NCI-H2196 treated with DMSO at 0.1 percent for 48 hours (cell line): ENCODE measurements at regions not wholly inside any gene's neighbourhood (a gene's known extent, or its start where the extent isn't known, plus 50 kb on each side); places are given as distances from the start of the nearest gene placed in this dataset.

Experiments used
- DNase-seq: peaks from one replicate; lab custom pipeline; 2025; ENCODE audit not compliant: unreplicated experiment; lab: John Stamatoyannopoulos, UW

DNA sequence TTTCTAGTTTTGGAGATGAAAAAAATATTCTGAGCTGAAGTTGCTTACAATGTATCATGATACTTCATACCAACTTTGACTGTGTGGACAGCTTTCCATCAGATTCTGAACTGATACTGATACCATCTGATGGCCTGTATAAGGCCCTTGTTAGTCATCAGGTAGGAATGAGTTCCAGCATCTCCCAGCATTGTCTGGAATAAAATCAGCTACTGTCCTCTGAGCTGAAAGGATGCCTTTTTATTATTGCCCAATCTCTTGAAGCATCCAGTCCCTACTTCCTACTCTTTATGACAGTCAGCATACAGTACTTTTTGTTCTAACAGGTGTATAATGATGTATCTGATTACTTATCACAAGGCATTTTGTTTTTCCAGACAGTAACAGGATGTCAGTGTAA lies 70.6 kb upstream of the EYA4 start:
- DNase-seq = no peak

DNA sequence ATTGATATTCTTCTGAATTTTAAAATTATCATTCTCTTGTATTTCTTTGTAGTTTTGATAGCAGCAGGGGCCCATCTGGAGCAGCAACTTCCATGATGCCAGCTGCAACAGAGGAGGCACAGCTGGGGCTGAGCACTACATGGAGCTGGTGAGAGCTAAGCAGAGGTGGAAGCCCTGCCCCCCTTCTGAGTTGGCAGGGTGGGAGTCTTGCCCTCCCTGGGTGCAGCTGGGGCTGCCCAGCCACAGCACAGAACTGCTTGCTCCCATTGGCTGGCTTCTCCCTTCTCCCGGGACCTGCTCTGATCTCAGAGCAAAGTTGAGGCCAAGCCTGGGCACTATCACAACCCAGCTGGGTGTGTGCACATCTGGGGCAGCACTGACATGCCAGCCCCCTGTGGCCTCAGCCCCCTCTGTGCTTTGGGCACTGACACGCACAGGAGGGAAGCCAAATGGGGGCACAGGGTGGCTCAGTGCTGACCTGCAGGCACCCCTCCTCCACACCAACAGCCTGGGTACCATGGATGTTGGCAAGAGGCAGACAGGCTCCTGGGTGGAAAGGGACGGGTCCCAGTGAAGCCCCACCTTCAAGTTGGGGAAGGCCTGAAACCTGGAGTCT lies 69.1 kb upstream of the EYA4 start:
- no peak for DNase-seq

DNA sequence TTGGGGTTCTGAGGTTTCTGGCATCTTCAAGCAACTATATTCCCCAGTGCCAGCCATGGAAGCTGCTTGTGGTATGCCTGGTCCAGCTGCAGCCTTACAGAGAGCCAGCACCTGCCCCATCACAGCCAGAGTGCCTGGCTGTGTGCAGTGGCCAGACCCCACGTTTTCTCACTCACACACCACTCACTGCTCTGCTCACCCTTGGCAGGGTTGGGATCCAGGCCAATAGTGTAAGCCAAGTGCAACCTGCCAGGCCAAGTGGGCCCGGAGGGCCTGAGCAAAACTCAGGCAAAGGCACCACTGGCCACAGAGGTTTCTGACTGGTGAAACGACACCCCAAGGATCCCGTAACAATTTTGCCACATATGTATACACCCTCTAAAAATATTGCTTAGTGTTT lies 67.9 kb upstream of the EYA4 start:
- DNase-seq = no peak

DNA sequence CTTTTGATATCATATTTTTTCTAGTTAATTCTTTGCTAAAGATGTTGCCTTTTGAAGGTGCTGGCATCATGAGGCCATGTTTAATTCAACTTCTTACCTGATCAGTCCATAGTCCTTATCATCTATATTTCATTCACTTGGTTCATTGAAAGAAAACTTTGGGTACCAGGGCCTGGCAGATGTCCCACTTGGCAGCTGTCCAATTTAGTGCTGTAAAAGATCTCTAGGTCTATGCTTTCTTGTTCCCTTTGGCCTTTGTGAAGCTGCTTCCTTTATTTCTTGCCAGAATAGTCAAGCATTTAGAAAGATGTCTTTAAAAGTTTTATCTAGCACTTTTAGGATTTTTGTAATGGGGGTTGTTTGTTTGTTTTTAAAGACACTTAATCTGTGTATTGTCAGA lies 61.7 kb upstream of the EYA4 start:
- DNase-seq = no peak

DNA sequence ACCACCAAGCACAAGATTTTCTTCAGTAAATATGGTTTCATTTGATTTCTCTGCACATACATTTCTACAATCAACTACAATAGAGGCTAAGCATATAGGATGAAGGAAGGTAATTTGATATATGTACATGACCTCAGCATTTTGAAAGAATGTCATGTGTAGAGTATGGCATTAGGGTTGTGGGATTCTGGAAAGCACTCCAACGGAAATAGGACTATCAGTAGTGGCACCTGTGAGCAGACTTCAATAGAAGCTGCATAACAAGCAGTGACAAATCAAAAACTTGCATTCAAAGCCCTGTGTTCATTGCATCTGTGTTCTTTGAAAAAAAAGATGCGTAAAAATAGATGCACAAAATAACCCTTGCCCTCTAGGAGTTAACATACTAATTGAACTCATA lies 57.5 kb upstream of the EYA4 start:
- no peak for DNase-seq

DNA sequence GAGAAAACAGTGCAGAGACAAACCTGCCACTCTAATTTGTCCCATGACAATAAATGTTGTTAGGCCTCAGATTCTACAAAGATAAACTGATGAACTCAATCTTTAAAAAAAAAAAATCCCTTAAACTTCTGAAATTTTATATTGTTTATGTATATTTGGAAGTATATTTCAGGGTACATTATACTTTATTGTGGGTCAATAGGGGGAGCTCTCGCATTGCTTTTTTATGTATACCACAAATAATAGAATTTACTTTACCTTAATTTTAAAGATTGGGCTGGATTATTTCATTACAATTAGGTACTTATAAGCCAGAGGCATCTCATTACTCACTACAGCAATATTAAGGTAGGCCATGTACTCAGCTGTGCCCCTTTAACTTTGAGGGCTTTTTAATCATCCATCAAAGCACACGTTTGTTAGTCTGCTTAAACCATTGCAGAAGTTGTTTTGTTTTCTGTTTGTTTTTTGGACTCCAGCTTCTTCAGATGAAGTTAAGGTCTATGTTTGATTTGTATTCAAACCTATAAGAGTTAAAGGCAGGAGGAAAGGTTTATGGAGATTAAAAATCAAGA lies 56.3 kb upstream of the EYA4 start:
- no peak for DNase-seq

DNA sequence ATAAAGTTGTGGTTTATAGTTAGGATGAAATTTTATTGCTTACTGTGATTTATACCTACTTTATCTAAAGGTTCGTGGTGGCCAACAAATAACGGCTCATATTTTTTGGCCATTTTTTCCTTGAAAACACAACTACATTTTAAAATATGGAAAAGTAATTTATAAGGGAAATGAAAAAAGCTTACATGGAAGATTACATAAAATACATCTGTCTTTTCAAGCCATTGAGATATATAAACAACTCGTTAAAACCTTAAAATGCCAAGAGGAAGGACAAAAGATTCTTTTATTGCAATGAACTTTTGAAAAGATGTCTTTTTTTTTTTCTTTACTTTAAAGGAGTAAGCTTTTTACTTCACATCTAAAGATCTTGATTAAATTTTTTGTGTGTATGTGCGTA lies 55.4 kb upstream of the EYA4 start:
- no peak for DNase-seq

DNA sequence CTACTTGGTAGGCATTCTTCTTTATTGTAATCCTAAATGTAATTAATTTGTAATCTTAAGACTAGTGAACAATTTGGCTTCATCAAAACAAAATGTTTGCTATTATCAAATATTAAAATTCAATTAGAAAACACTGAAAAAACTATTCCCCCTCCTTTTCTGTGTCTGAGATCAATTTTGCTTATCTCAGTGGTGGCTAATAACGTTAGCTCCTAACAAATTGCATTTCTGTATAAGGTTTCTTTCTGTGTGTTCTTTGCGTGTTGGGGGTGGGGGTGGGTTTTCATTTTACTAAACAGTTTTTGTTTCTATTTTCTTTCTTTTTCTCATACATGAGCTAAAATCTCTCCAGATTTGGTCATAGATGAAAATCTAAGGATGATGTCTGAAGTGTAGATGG lies 54.0 kb upstream of the EYA4 start:
- DNase-seq = no peak

DNA sequence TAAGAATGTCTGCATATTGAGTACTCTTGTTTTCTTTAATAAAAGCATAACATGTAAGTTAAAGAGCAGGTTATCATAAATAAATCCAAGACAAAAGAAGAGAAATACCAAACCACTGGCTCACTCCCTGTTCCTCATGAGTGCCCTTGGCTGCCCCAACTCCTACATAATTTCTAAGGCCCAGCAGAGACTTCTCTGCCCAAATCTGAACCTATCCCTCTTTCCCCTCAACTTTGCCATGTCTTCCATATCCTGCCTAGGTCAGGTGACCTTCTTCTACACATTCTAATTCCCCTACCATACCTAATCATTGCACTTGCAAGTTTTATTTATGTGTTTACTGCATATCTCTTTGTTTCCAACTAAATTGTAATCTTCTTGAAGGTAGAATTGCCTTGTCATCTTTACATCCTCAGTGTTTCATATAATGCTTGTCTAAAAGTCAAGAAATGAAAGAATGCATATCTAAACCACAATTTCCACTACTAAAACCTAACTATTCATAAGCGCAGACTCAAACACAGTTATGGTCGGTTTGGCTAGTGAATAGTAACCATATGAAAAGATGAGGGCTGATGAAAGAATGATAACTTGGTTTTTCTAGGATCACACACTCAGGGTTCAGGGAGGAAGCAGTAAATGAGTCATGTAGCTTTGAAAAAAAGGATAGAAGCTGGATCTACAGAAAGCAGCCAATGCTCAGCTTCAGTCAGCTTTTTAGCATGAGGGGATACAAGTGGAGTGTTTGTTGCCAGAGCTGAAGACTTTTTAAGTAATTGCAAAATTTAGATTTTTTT lies 53.3 kb upstream of the EYA4 start:
- no peak for DNase-seq

DNA sequence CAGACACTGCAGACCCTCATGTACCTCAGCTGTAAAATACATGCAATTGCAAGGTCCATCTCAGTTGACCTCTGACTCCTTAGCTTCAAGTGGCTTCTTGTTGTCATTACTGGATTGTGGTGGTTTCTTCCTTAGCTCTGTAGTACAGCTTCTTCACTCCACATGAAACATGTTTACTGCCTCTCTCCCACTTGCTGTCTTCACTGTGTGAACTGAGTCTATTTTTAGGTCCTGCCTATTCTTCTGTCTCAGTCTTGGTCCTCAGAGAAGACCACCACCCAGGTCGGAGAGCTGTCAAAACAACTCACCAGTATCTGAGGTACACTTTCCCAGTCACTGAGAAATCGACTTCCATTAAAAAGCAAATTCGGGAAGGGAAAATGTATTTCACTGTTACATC lies 50.2 kb upstream of the EYA4 start:
- no peak for DNase-seq

DNA sequence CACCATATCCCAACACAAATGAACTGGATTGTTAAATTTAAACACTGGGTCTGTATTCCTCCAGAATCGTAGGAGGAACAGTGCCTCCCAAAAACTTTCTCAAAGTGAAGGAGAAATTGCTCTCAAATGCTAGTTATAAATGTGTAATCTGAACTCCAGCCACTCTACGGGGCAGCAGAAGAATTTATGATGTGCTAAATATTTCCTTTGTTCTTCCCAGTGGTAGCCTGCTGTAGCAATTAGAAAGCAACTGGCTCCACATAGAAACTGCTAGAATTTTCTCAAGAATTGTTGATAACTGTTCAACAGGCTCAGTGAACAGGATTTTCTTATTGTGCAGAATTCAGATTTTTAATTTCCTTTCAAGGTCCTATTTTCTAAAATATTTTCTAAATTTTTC lies 49.8 kb upstream of the EYA4 start:
- no peak for DNase-seq
